SK-N-SH (cell line): ENCODE measurements at regions not wholly inside any gene's neighbourhood (a gene's known extent, or its start where the extent isn't known, plus 50 kb on each side); places are given as distances from the start of the nearest gene placed in this dataset.

Experiments
- CTCF ChIA-PET: fragments of 300-600, 350-600 bp; formaldehyde crosslinking; extraction: SDS; loops from one replicate; lab custom pipeline; 2021; lab: Yijun Ruan, JAX
- POLR2A ChIA-PET: fragments of 350-600 bp; sonication (Branson Sonifier 250); formaldehyde crosslinking; extraction: SDS; loops from one replicate; lab custom pipeline; 2020; ENCODE audit warnings: antibody characterized with exemption, inconsistent platforms; lab: Yijun Ruan, JAX
- DNase-seq: peaks from one replicate; pipeline ENCODE4 v3.0.0; 2012
- H2AFZ ChIP-seq: fragments of 200-600 bp; sonication (generic); 2 replicates; pipeline ENCODE4 v1.8.1; 2016; ENCODE audit warnings: antibody characterized with exemption, mild to moderate bottlenecking, low read depth
- H3F3A ChIP-seq: fragments of 200-600 bp; sonication (generic); replicated peaks from 2 replicates; pipeline ENCODE3; 2016; ENCODE audit warnings: antibody characterized with exemption, mild to moderate bottlenecking; ENCODE audit not compliant: insufficient read depth
- H3K27ac ChIP-seq, 2 experiments: fragments of 200-500 bp in 1 of 2; fragments of 200-600 bp in 1 of 2; sonication (Bioruptor generic) in 1 of 2; sonication (generic), shearing (Covaris generic) in 1 of 2; 2 replicates each; pipeline versions ENCODE4 v1.5.1 to v1.6.1; 2014 to 2016; ENCODE audit warnings: low read depth in 2 of 2, inconsistent platforms in 1 of 2, low read length in 1 of 2, mild to moderate bottlenecking in 1 of 2, mixed read lengths in 1 of 2
- H3K27me3 ChIP-seq: fragments of 200-600 bp; sonication (generic), shearing (Covaris generic); 2 replicates; pipeline ENCODE4 v1.6.1; 2016; ENCODE audit warnings: mixed run types; ENCODE audit not compliant: insufficient read depth
- H3K36me3 ChIP-seq, 2 experiments: fragments of 200-500 bp in 1 of 2; fragments of 200-600 bp in 1 of 2; sonication (Bioruptor generic) in 1 of 2; sonication (generic) in 1 of 2; replicated peaks in 1 of 2; 2 replicates each; pipeline versions ENCODE3 to v1.5.1; 2014 to 2016; ENCODE audit warnings: low read length in 1 of 2, mild to moderate bottlenecking in 1 of 2; ENCODE audit not compliant: insufficient read depth in 2 of 2, control insufficient read depth in 1 of 2
- H3K4me1 ChIP-seq, 2 experiments: fragments of 200-500 bp in 1 of 2; fragments of 200-600 bp in 1 of 2; sonication (Bioruptor generic) in 1 of 2; sonication (generic), shearing (Covaris generic) in 1 of 2; 2 replicates each; pipeline versions ENCODE4 v1.5.1 to v1.6.1; 2014 to 2016; ENCODE audit warnings: low read depth in 1 of 2, low read length in 1 of 2, mixed run types in 1 of 2; ENCODE audit not compliant: insufficient read depth in 2 of 2, control insufficient read depth in 1 of 2
- H3K4me2 ChIP-seq: fragments of 200-600 bp; sonication (generic), shearing (Covaris generic); 2 replicates; pipeline ENCODE4 v1.6.1; 2017; ENCODE audit warnings: mixed run types
- H3K4me3 ChIP-seq, 2 experiments: fragments of 200-500 bp in 1 of 2; fragments of 200-600 bp in 1 of 2; sonication (Bioruptor generic) in 1 of 2; sonication (generic), shearing (Covaris generic) in 1 of 2; 2 replicates each; pipeline versions ENCODE4 v1.5.1 to v1.8.1; 2014 to 2016; ENCODE audit warnings: low read depth in 2 of 2, inconsistent platforms in 1 of 2, low read length in 1 of 2, mild to moderate bottlenecking in 1 of 2, mixed read lengths in 1 of 2, moderate library complexity in 1 of 2
- H3K79me2 ChIP-seq: fragments of 200-600 bp; sonication (generic); 2 replicates; pipeline ENCODE4 v1.8.1; 2017; ENCODE audit warnings: mild to moderate bottlenecking; ENCODE audit not compliant: insufficient read depth
- H3K9ac ChIP-seq: fragments of 200-600 bp; sonication (generic); 2 replicates; pipeline ENCODE4 v1.6.1; 2017; ENCODE audit warnings: mixed run types
- H3K9me2 ChIP-seq: fragments of 200-600 bp; sonication (generic); 2 replicates; pipeline ENCODE4 v1.6.1; 2017; ENCODE audit warnings: mixed run types
- H3K9me3 ChIP-seq: fragments of 200-600 bp; sonication (generic); 2 replicates; pipeline ENCODE4 v1.6.1; 2017; ENCODE audit warnings: mixed run types, mild to moderate bottlenecking, moderate library complexity
- H4K20me1 ChIP-seq: fragments of 200-600 bp; sonication (generic); 2 replicates; pipeline ENCODE4 v1.6.1; 2017; ENCODE audit warnings: mild to moderate bottlenecking, mixed run types; ENCODE audit not compliant: insufficient read depth
- ELF1 ChIP-seq: IDR thresholded peaks from 2 replicates; pipeline ENCODE4 v1.4.0; 2012
- EZH2phosphoT487 ChIP-seq: fragments of 200-600 bp; sonication (generic); IDR thresholded peaks from 2 replicates; pipeline ENCODE4 v1.6.1; 2017; ENCODE audit warnings: low read depth, mixed run types, mild to moderate bottlenecking, antibody characterized with exemption, moderate library complexity, borderline replicate concordance
- FOXJ3 ChIP-seq: sonication (generic); formaldehyde crosslinking; IDR thresholded peaks from 2 replicates; pipeline ENCODE4 v1.5.1; 2020; ENCODE audit warnings: mild to moderate bottlenecking, missing genetic modification reagents
- FOXM1 ChIP-seq: IDR thresholded peaks from 2 replicates; pipeline ENCODE4 v1.4.0; 2012; ENCODE audit warnings: low read depth, mild to moderate bottlenecking
- GABPA ChIP-seq: IDR thresholded peaks from 2 replicates; pipeline ENCODE4 v1.4.0; 2012; ENCODE audit warnings: low read depth, mild to moderate bottlenecking
- JUND ChIP-seq: IDR thresholded peaks from 2 replicates; pipeline ENCODE4 v1.4.0; 2012
- MEF2A ChIP-seq: IDR thresholded peaks from 2 replicates; pipeline ENCODE4 v1.4.0; 2012; ENCODE audit warnings: low read depth, borderline replicate concordance
- NFIC ChIP-seq: IDR thresholded peaks from 2 replicates; pipeline ENCODE4 v1.4.0; 2012; ENCODE audit warnings: borderline replicate concordance
- NRF1 ChIP-seq: IDR thresholded peaks from 2 replicates; pipeline ENCODE4 v1.6.1; 2012; ENCODE audit warnings: low read depth, mild to moderate bottlenecking, low read length
- RAD21 ChIP-seq: IDR thresholded peaks from 2 replicates; pipeline ENCODE4 v1.6.1; 2012; ENCODE audit warnings: mild to moderate bottlenecking, low read length
- TCF12 ChIP-seq: IDR thresholded peaks from 2 replicates; pipeline ENCODE4 v1.4.0; 2012
- WGBS: methylation state at CpG from one replicate; pipeline ENCODE4 v1.1.6; 2017; ENCODE audit warnings: low lambda C conversion rate; 5-methylcytosine and 5-hydroxymethylcytosine counted together
- TF ChIP-seq, protein P1 (sequence below): fragments of 150-350 bp; IDR thresholded peaks from 2 replicates; pipeline ENCODE4 v1.6.1; 2017; ENCODE audit warnings: antibody characterized with exemption, low read length, low read depth, borderline replicate concordance
- TF ChIP-seq, protein P2 (sequence below): IDR thresholded peaks from 2 replicates; pipeline ENCODE4; 2012
- TF ChIP-seq, protein P3 (sequence below): IDR thresholded peaks from 2 replicates; pipeline ENCODE4 v1.6.1; 2012; ENCODE audit warnings: mild to moderate bottlenecking, low read depth, low read length, moderate library complexity
- TF ChIP-seq, protein P4 (sequence below): IDR thresholded peaks from 2 replicates; pipeline ENCODE4 v1.4.0; 2012; ENCODE audit warnings: low read depth, borderline replicate concordance
- TF ChIP-seq, protein P5 (sequence below): IDR thresholded peaks from 2 replicates; pipeline ENCODE4 v1.4.0; 2012; ENCODE audit warnings: low read depth

DNA sequence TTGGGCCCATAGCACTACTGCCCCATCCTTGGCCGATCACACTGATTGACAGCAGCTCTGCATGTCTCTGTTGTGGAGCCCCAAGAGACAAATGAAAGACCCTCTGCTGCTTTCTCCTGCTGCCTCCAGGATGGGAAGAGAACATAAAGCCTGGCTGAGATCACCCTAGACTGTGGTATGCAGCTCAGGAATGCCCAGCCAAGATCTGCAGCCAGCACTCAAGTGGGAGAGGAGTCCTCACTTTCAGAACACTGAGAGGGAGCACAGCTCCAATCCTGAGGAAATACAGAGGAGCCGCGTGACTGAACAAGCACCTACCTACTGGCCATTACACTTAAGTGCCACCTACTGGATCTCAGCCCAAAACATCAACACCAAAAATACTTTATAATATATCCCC, 203.0 kb downstream of the POSTN start:
- Histone ChIP-seq H3K4me2 (no peak overlapping the region), H2AFZ (no peak overlapping the region), H3K36me3 (no peaks in the 10 kb centered on the region), H3K9me2 (no peaks in the 10 kb centered on the region), H3K27ac (no peak overlapping the region), H3F3A (no peaks in the 10 kb centered on the region), H3K79me2 (no peaks in the 10 kb centered on the region), H4K20me1 (no peaks in the 10 kb centered on the region), H3K27me3 (no peaks in the 10 kb centered on the region), H3K4me3 (no peak overlapping the region), H3K9me3 (no peaks in the 10 kb centered on the region), H3K4me1 (no peaks in the 10 kb centered on the region), H3K9ac (no peak overlapping the region)
- no peak for TF ChIP-seq FOXM1
- no peak for TF ChIP-seq EZH2phosphoT487
- TF ChIP-seq, protein P1, sequence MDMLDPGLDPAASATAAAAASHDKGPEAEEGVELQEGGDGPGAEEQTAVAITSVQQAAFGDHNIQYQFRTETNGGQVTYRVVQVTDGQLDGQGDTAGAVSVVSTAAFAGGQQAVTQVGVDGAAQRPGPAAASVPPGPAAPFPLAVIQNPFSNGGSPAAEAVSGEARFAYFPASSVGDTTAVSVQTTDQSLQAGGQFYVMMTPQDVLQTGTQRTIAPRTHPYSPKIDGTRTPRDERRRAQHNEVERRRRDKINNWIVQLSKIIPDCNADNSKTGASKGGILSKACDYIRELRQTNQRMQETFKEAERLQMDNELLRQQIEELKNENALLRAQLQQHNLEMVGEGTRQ: no peak
- TF ChIP-seq FOXJ3 (CRISPR knock-in tag): no peak
- TF ChIP-seq, protein P2, sequence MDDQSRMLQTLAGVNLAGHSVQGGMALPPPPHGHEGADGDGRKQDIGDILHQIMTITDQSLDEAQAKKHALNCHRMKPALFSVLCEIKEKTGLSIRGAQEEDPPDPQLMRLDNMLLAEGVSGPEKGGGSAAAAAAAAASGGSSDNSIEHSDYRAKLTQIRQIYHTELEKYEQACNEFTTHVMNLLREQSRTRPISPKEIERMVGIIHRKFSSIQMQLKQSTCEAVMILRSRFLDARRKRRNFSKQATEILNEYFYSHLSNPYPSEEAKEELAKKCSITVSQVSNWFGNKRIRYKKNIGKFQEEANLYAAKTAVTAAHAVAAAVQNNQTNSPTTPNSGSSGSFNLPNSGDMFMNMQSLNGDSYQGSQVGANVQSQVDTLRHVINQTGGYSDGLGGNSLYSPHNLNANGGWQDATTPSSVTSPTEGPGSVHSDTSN: no peak
- no peak for TF ChIP-seq ELF1
- TF ChIP-seq, protein P3, sequence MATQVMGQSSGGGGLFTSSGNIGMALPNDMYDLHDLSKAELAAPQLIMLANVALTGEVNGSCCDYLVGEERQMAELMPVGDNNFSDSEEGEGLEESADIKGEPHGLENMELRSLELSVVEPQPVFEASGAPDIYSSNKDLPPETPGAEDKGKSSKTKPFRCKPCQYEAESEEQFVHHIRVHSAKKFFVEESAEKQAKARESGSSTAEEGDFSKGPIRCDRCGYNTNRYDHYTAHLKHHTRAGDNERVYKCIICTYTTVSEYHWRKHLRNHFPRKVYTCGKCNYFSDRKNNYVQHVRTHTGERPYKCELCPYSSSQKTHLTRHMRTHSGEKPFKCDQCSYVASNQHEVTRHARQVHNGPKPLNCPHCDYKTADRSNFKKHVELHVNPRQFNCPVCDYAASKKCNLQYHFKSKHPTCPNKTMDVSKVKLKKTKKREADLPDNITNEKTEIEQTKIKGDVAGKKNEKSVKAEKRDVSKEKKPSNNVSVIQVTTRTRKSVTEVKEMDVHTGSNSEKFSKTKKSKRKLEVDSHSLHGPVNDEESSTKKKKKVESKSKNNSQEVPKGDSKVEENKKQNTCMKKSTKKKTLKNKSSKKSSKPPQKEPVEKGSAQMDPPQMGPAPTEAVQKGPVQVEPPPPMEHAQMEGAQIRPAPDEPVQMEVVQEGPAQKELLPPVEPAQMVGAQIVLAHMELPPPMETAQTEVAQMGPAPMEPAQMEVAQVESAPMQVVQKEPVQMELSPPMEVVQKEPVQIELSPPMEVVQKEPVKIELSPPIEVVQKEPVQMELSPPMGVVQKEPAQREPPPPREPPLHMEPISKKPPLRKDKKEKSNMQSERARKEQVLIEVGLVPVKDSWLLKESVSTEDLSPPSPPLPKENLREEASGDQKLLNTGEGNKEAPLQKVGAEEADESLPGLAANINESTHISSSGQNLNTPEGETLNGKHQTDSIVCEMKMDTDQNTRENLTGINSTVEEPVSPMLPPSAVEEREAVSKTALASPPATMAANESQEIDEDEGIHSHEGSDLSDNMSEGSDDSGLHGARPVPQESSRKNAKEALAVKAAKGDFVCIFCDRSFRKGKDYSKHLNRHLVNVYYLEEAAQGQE: no peak
- TF ChIP-seq NRF1: no peak
- TF ChIP-seq RAD21: no peak
- TF ChIP-seq, protein P4, sequence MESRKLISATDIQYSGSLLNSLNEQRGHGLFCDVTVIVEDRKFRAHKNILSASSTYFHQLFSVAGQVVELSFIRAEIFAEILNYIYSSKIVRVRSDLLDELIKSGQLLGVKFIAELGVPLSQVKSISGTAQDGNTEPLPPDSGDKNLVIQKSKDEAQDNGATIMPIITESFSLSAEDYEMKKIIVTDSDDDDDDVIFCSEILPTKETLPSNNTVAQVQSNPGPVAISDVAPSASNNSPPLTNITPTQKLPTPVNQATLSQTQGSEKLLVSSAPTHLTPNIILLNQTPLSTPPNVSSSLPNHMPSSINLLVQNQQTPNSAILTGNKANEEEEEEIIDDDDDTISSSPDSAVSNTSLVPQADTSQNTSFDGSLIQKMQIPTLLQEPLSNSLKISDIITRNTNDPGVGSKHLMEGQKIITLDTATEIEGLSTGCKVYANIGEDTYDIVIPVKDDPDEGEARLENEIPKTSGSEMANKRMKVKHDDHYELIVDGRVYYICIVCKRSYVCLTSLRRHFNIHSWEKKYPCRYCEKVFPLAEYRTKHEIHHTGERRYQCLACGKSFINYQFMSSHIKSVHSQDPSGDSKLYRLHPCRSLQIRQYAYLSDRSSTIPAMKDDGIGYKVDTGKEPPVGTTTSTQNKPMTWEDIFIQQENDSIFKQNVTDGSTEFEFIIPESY: no peak
- TF ChIP-seq MEF2A: no peak
- TF ChIP-seq, protein P5, sequence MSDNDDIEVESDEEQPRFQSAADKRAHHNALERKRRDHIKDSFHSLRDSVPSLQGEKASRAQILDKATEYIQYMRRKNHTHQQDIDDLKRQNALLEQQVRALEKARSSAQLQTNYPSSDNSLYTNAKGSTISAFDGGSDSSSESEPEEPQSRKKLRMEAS: no peak
- TF ChIP-seq GABPA: no peak
- TF ChIP-seq JUND: no peak
- TF ChIP-seq TCF12: no peak
- TF ChIP-seq NFIC: no peak
- POLR2A ChIA-PET: no interaction called here
- CTCF ChIA-PET: interaction anchor here (0.6 kb wide), 1 partner anchor 12 kb away, joined by 3 read pairs; no protein-coding TSS in a partner anchor
- DNase-seq: no peak
- WGBS: 53% methylated on average over 3 of the region's 3 CpGs
